GM23338 (cell line): ENCODE measurements at regions not wholly inside any gene's neighbourhood (a gene's known extent, or its start where the extent isn't known, plus 50 kb on each side); places are given as distances from the start of the nearest gene placed in this dataset.
A peak's percentile ranks its signal among the peaks of the same experiment; 100 is the strongest.

Experiments
- CREB1 ChIP-seq: fragments of 250-450 bp; sonication (Bioruptor Pico); IDR thresholded peaks from 2 replicates; pipeline ENCODE4 v1.5.0; 2020; ENCODE audit warnings: low read depth, mild to moderate bottlenecking, moderate library complexity
- CTCF ChIP-seq, 2 experiments: fragments of 200-600 bp in 1 of 2; sonication (generic) in 1 of 2; conservative IDR thresholded peaks; 2 replicates each; pipeline versions ENCODE4 v1.5.1 to v1.6.1; 2016 to 2017; ENCODE audit warnings: antibody characterized with exemption in 2 of 2, low read depth in 2 of 2, mild to moderate bottlenecking in 2 of 2, moderate library complexity in 1 of 2
- EZH2 ChIP-seq: fragments of 200-600 bp; sonication (generic); IDR thresholded peaks from one replicate; pipeline ENCODE4 v1.8.0; 2017; ENCODE audit warnings: antibody characterized with exemption, mild to moderate bottlenecking, low read depth; ENCODE audit not compliant: unreplicated experiment
- EZH2phosphoT487 ChIP-seq: fragments of 200-600 bp; sonication (generic); IDR thresholded peaks from one replicate; pipeline ENCODE4 v1.8.1; 2018; ENCODE audit warnings: antibody characterized with exemption; ENCODE audit not compliant: unreplicated experiment
- NANOG ChIP-seq: IDR thresholded peaks from 2 replicates; pipeline ENCODE4 v1.6.1; 2016; ENCODE audit warnings: antibody characterized with exemption, borderline replicate concordance
- POLR2AphosphoS5 ChIP-seq: IDR thresholded peaks from 2 replicates; pipeline ENCODE4 v1.6.1; 2016; ENCODE audit warnings: antibody characterized with exemption, low read depth
- REST ChIP-seq: IDR thresholded peaks from one replicate; pipeline ENCODE4 v1.6.1; 2018; ENCODE audit warnings: antibody characterized with exemption; ENCODE audit not compliant: unreplicated experiment
- ZNF462 ChIP-seq: fragments of 250-450 bp; sonication (Bioruptor Pico); IDR thresholded peaks from 2 replicates; pipeline ENCODE4 v1.5.0; 2020; ENCODE audit warnings: mild to moderate bottlenecking, moderate library complexity

- TF ChIP-seq EZH2 (no peak), CTCF (conservative IDR thresholded peaks at IDR 0.05; ENCODE audit: low read depth in 2 of 2) (peak in 1 of 2 experiments; percentile 52; a peak in 3 of 4 replicates), REST (no peak), POLR2AphosphoS5 (no peak), EZH2phosphoT487 (no peak), NANOG (no peak), CREB1 (CRISPR knock-in tag) (no peak), ZNF462 (no peak)
Observed at GRCh38 chr10:127815147-127815546, 77.6 kb downstream of the CLRN3 start.
